GM23338 (cell line): ENCODE measurements at regions not wholly inside any gene's neighbourhood (a gene's known extent, or its start where the extent isn't known, plus 50 kb on each side); places are given as distances from the start of the nearest gene placed in this dataset.

Experiments used
- ATAC-seq: fragments of 200-7000 bp; cut with Tn5 transposase; 3 replicates; pipeline ENCODE4 v1.9.1; 2020
- DNase-seq: peaks from one replicate; pipeline ENCODE4 v3.0.0-alpha.2; 2015; ENCODE audit warnings: low spot score
- H2AFZ ChIP-seq: fragments of 200-600 bp; sonication (generic); 2 replicates; pipeline ENCODE4 v1.8.0; 2016; ENCODE audit warnings: antibody characterized with exemption, mild to moderate bottlenecking, moderate library complexity
- H3F3A ChIP-seq: fragments of 200-600 bp; sonication (generic); replicated peaks from 2 replicates; pipeline ENCODE4 v1.8.0; 2017; ENCODE audit warnings: antibody characterized with exemption, mixed run types, low read depth
- H3K27ac ChIP-seq: fragments of 200-600 bp; sonication (generic); 2 replicates; pipeline ENCODE4 v1.6.1; 2016; ENCODE audit warnings: low read depth
- H3K27me3 ChIP-seq: fragments of 200-600 bp; sonication (generic); 2 replicates; pipeline ENCODE4 v1.8.0; 2016; ENCODE audit warnings: mild to moderate bottlenecking, mixed run types, moderate library complexity; ENCODE audit not compliant: insufficient read depth
- H3K36me3 ChIP-seq: fragments of 200-600 bp; sonication (generic); 2 replicates; pipeline ENCODE4 v1.8.0; 2016; ENCODE audit warnings: mild to moderate bottlenecking; ENCODE audit not compliant: insufficient read depth
- H3K4me1 ChIP-seq: fragments of 200-600 bp; sonication (generic); 2 replicates; pipeline ENCODE4 v1.8.0; 2016; ENCODE audit warnings: mild to moderate bottlenecking, moderate library complexity; ENCODE audit not compliant: insufficient read depth
- H3K4me2 ChIP-seq: fragments of 200-600 bp; sonication (generic); 2 replicates; pipeline ENCODE4 v1.7.1; 2017; ENCODE audit warnings: mixed run types
- H3K4me3 ChIP-seq: fragments of 200-600 bp; sonication (generic); 2 replicates; pipeline ENCODE4 v1.6.1; 2016; ENCODE audit warnings: mixed run types
- H3K79me2 ChIP-seq: fragments of 200-600 bp; sonication (generic); replicated peaks from 2 replicates; pipeline ENCODE4 v1.8.0; 2017; ENCODE audit warnings: mild to moderate bottlenecking; ENCODE audit not compliant: insufficient read depth
- H3K9me2 ChIP-seq: fragments of 200-600 bp; sonication (generic); 2 replicates; pipeline ENCODE4 v1.8.0; 2017; ENCODE audit not compliant: insufficient read depth
- H4K20me1 ChIP-seq: fragments of 200-600 bp; sonication (generic); replicated peaks from 2 replicates; pipeline ENCODE4 v1.8.0; 2017; ENCODE audit warnings: mild to moderate bottlenecking; ENCODE audit not compliant: insufficient read depth
- H3K27ac Mint-ChIP-seq: 2 replicates; pipeline ENCODE4 v1.8.0; 2020; ENCODE audit warnings: inconsistent platforms, mild to moderate bottlenecking, moderate library complexity, mixed read lengths
- H3K27me3 Mint-ChIP-seq: 3 replicates; pipeline ENCODE4 v1.8.0; 2022; ENCODE audit warnings: low read depth, mild to moderate bottlenecking, moderate library complexity, mixed read lengths, inconsistent platforms; ENCODE audit not compliant: insufficient read depth, poor library complexity
- H3K36me3 Mint-ChIP-seq: 3 replicates; pipeline ENCODE4 v1.8.0; 2021; ENCODE audit warnings: low read depth, mild to moderate bottlenecking, inconsistent platforms, moderate library complexity, mixed read lengths
- H3K4me1 Mint-ChIP-seq: 3 replicates; pipeline ENCODE4 v1.8.0; 2020; ENCODE audit warnings: mild to moderate bottlenecking, inconsistent platforms, mixed read lengths
- H3K4me3 Mint-ChIP-seq: 3 replicates; pipeline ENCODE4 v1.8.0; 2021; ENCODE audit warnings: moderate library complexity, mild to moderate bottlenecking, inconsistent platforms, mixed read lengths
- H3K9me3 Mint-ChIP-seq: 3 replicates; pipeline ENCODE4 v1.8.0; 2020; ENCODE audit warnings: moderate library complexity, mild to moderate bottlenecking, inconsistent platforms, mixed read lengths
- CREB1 ChIP-seq: fragments of 250-450 bp; sonication (Bioruptor Pico); IDR thresholded peaks from 2 replicates; pipeline ENCODE4 v1.5.0; 2020; ENCODE audit warnings: low read depth, mild to moderate bottlenecking, moderate library complexity
- CTCF ChIP-seq, 2 experiments: fragments of 200-600 bp in 1 of 2; sonication (generic) in 1 of 2; conservative IDR thresholded peaks; 2 replicates each; pipeline versions ENCODE4 v1.5.1 to v1.6.1; 2016 to 2017; ENCODE audit warnings: antibody characterized with exemption in 2 of 2, low read depth in 2 of 2, mild to moderate bottlenecking in 2 of 2, moderate library complexity in 1 of 2
- EZH2 ChIP-seq: fragments of 200-600 bp; sonication (generic); IDR thresholded peaks from one replicate; pipeline ENCODE4 v1.8.0; 2017; ENCODE audit warnings: antibody characterized with exemption, mild to moderate bottlenecking, low read depth; ENCODE audit not compliant: unreplicated experiment
- EZH2phosphoT487 ChIP-seq: fragments of 200-600 bp; sonication (generic); IDR thresholded peaks from one replicate; pipeline ENCODE4 v1.8.1; 2018; ENCODE audit warnings: antibody characterized with exemption; ENCODE audit not compliant: unreplicated experiment
- JUNB ChIP-seq: IDR thresholded peaks from one replicate; pipeline ENCODE4 v1.6.1; 2016; ENCODE audit warnings: antibody characterized with exemption; ENCODE audit not compliant: unreplicated experiment
- NANOG ChIP-seq: IDR thresholded peaks from 2 replicates; pipeline ENCODE4 v1.6.1; 2016; ENCODE audit warnings: antibody characterized with exemption, borderline replicate concordance
- POLR2AphosphoS5 ChIP-seq: IDR thresholded peaks from 2 replicates; pipeline ENCODE4 v1.6.1; 2016; ENCODE audit warnings: antibody characterized with exemption, low read depth
- STAT1 ChIP-seq: IDR thresholded peaks from one replicate; pipeline ENCODE4 v1.6.1; 2016; ENCODE audit warnings: antibody characterized with exemption; ENCODE audit not compliant: unreplicated experiment
- ZNF114 ChIP-seq: fragments of 250-450 bp; sonication (Bioruptor Pico); IDR thresholded peaks from 2 replicates; pipeline ENCODE4 v1.5.0; 2020; ENCODE audit warnings: mild to moderate bottlenecking, moderate library complexity
- ZNF331 ChIP-seq: fragments of 250-450 bp; sonication (Bioruptor Pico); IDR thresholded peaks from 2 replicates; pipeline ENCODE4 v1.5.0; 2020; ENCODE audit warnings: low read depth, mild to moderate bottlenecking, moderate library complexity
- ZNF462 ChIP-seq: fragments of 250-450 bp; sonication (Bioruptor Pico); IDR thresholded peaks from 2 replicates; pipeline ENCODE4 v1.5.0; 2020; ENCODE audit warnings: mild to moderate bottlenecking, moderate library complexity
- TF ChIP-seq, protein P1 (sequence below): IDR thresholded peaks from one replicate; pipeline ENCODE4 v1.6.1; 2018; ENCODE audit warnings: antibody characterized with exemption; ENCODE audit not compliant: unreplicated experiment
- TF ChIP-seq, protein P2 (sequence below): IDR thresholded peaks from 2 replicates; pipeline ENCODE4 v1.6.1; 2016; ENCODE audit warnings: antibody characterized with exemption

DNA sequence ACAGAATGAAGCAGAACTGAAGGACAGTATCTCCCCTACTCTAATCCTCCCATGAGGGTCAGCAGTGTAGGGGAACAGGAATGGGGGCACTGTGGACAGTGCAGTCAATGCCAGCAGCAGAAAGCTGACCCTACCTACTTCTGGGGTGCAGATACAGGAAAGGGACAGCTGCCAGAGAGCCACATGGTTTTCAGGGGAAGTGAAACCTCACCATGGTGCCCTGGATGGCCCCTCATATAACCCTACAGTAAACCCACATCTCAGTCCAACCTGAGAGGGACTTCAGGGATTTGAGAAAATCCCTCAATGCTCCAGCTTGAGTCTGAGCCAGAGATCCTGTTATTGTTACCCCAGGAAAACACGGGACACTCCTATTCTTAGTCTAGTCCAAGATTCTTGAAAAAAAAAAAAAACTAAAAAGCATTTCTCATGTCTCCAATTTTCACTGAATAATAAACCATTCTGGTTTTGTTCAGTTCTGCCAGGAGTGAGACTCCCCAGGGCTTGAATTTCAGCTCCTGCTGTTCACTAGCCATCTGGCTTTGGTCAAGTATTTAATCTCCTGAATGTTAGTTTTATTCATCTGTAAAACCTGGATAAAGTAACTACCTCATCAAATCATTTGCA, 511.6 kb upstream of the ARGLU1 start:
- no peaks in the 10 kb centered on the region; the same call in 1 of the 2 replicates for H3K9me2 ChIP-seq
- H3K4me1 ChIP-seq, result no peaks in the 10 kb centered on the region
- no peaks in the 10 kb centered on the region for H3F3A ChIP-seq
- Mint-ChIP-seq H3K27ac (no peak overlapping the region), H3K9me3 (no peaks in the 10 kb centered on the region; the same call in 1 of the 3 replicates), H3K4me1 (no peaks in the 10 kb centered on the region), H3K27me3 (peaks cover 2% of the 10 kb centered on the region), H3K36me3 (no peaks in the 10 kb centered on the region), H3K4me3 (no peak overlapping the region)
- H3K27ac ChIP-seq, result no peak overlapping the region
- no peak for DNase-seq
- no peak for ATAC-seq
- H3K4me2 ChIP-seq, result no peak overlapping the region
- TF ChIP-seq ZNF114 (CRISPR knock-in tag) (no peak), STAT1 (no peak), NANOG (no peak), POLR2AphosphoS5 (no peak), EZH2 (no peak), JUNB (no peak), CTCF (conservative IDR thresholded peaks at IDR 0.05; ENCODE audit: low read depth in 2 of 2) (no peak), EZH2phosphoT487 (no peak), ZNF331 (no peak), ZNF462 (CRISPR knock-in tag) (no peak), CREB1 (CRISPR knock-in tag) (no peak)
- TF ChIP-seq, protein P1, sequence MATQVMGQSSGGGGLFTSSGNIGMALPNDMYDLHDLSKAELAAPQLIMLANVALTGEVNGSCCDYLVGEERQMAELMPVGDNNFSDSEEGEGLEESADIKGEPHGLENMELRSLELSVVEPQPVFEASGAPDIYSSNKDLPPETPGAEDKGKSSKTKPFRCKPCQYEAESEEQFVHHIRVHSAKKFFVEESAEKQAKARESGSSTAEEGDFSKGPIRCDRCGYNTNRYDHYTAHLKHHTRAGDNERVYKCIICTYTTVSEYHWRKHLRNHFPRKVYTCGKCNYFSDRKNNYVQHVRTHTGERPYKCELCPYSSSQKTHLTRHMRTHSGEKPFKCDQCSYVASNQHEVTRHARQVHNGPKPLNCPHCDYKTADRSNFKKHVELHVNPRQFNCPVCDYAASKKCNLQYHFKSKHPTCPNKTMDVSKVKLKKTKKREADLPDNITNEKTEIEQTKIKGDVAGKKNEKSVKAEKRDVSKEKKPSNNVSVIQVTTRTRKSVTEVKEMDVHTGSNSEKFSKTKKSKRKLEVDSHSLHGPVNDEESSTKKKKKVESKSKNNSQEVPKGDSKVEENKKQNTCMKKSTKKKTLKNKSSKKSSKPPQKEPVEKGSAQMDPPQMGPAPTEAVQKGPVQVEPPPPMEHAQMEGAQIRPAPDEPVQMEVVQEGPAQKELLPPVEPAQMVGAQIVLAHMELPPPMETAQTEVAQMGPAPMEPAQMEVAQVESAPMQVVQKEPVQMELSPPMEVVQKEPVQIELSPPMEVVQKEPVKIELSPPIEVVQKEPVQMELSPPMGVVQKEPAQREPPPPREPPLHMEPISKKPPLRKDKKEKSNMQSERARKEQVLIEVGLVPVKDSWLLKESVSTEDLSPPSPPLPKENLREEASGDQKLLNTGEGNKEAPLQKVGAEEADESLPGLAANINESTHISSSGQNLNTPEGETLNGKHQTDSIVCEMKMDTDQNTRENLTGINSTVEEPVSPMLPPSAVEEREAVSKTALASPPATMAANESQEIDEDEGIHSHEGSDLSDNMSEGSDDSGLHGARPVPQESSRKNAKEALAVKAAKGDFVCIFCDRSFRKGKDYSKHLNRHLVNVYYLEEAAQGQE, result no peak
- TF ChIP-seq, protein P2, sequence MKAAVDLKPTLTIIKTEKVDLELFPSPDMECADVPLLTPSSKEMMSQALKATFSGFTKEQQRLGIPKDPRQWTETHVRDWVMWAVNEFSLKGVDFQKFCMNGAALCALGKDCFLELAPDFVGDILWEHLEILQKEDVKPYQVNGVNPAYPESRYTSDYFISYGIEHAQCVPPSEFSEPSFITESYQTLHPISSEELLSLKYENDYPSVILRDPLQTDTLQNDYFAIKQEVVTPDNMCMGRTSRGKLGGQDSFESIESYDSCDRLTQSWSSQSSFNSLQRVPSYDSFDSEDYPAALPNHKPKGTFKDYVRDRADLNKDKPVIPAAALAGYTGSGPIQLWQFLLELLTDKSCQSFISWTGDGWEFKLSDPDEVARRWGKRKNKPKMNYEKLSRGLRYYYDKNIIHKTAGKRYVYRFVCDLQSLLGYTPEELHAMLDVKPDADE, result no peak
- H3K79me2 ChIP-seq, result no peaks in the 10 kb centered on the region
- H3K4me3 ChIP-seq, result no peak overlapping the region
- H3K36me3 ChIP-seq, result no peaks in the 10 kb centered on the region
- no peaks in the 10 kb centered on the region for H3K27me3 ChIP-seq
- H4K20me1 ChIP-seq, result no peaks in the 10 kb centered on the region
- H2AFZ ChIP-seq, result no peak overlapping the region
